ENCODE measurements at regions not wholly inside any gene's neighbourhood (a gene's known extent, or its start where the extent isn't known, plus 50 kb on each side); places are given as distances from the start of the nearest gene placed in this dataset.
"Not testable (repeated sequence)": the region's sequence is repeated elsewhere in the genome, so short reads cannot be mapped to it uniquely, and the experiment has no call there.

GRCh38 chr16:13848795-13849194 is 71.2 kb upstream of the ERCC4 start:
- TF ChIP-seq CTCF (IDR thresholded peaks at IDR 0.05; ENCODE audit: borderline replicate concordance, extremely low read depth, low read length, poor library complexity, severe bottlenecking) (no peak), EZH2 (IDR thresholded peaks at IDR 0.05; ENCODE audit: borderline replicate concordance, low read depth, low read length, severe bottlenecking) (no peak)
- DNase-seq = no peak
- no peak overlapping the region for H3K4me3 ChIP-seq (ENCODE audit: low read depth in 1 of 2, low read length in 2 of 2)
- H3K9me3 ChIP-seq (ENCODE audit: insufficient read depth, low read length, severe bottlenecking) = no peaks in the 10 kb centered on the region
- no peak overlapping the region for H3K4me2 ChIP-seq (ENCODE audit: insufficient read depth, low read length)
- H3K36me3 ChIP-seq (ENCODE audit: insufficient read depth, low read length) = no peaks in the 10 kb centered on the region
- H3K79me2 ChIP-seq (ENCODE audit: insufficient read depth, low read length) = no peaks in the 10 kb centered on the region
- H2AFZ ChIP-seq (ENCODE audit: low read depth, low read length) = no peak overlapping the region
- H4K20me1 ChIP-seq (ENCODE audit: insufficient read depth, low read length) = no peaks in the 10 kb centered on the region; the same call in 1 of the 2 replicates
- H3K4me1 ChIP-seq (ENCODE audit: insufficient read depth, low read length) = no peaks in the 10 kb centered on the region
- no peaks in the 10 kb centered on the region for H3K27me3 ChIP-seq (ENCODE audit: insufficient read depth, low read length, poor library complexity)
- H3K9ac ChIP-seq (ENCODE audit: low read depth, low read length) = no peak overlapping the region
- no peak overlapping the region for H3K27ac ChIP-seq (ENCODE audit: low read length)
- ATAC-seq (ENCODE audit: insufficient read depth, low read depth) = no peak

DNA sequence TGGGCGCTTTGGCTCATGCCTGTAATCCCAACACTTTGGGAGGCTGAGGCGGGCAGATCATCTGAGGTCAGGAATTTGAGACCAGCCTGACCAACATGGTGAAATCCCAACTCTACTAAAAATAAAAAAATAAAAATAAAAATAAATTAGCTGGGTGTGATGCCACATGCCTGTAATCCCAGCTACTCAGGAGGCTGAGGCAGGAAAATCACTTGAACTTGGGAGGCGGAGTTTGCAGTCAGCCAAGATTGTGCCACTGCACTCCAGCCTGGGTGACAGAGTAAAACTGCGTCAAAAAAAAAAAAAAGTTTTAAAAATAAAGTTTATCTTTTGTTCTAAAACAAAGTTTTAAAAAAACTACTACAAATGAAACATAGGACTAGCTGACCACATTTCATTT is 69.8 kb upstream of the ERCC4 start:
- H3K36me3 ChIP-seq (ENCODE audit: insufficient read depth, low read length); DNase-seq; H4K20me1 ChIP-seq (ENCODE audit: insufficient read depth, low read length); H3K27me3 ChIP-seq (ENCODE audit: insufficient read depth, low read length, poor library complexity); H3K27ac ChIP-seq (ENCODE audit: low read length); H3K9ac ChIP-seq (ENCODE audit: low read depth, low read length); H3K79me2 ChIP-seq (ENCODE audit: insufficient read depth, low read length); H3K4me2 ChIP-seq (ENCODE audit: insufficient read depth, low read length); H3K9me3 ChIP-seq (ENCODE audit: insufficient read depth, low read length, severe bottlenecking); H3K4me1 ChIP-seq (ENCODE audit: insufficient read depth, low read length); H2AFZ ChIP-seq (ENCODE audit: low read depth, low read length); ATAC-seq (ENCODE audit: insufficient read depth, low read depth); H3K4me3 ChIP-seq (ENCODE audit: low read depth in 1 of 2, low read length in 2 of 2): not testable (repeated sequence)

DNA sequence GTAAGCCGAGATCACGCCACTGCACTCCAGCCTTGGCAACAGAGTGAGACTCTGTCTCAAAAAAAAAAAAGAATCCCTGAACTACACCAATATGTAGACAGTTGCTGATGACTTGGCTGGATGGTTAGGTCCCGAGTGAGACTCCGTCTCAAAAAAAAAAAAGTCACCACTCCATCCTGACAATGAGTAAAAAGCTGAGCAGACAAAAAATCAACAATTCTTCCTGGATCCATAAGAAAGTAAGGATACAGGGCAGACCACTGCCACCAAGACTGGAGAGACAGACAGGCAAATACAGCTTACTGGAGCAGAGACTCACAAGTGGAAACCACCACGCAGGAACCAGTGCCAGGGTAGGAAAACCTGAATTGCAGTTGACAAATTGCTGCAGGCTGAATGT is 67.1 kb upstream of the ERCC4 start:
- H3K4me1 ChIP-seq (ENCODE audit: insufficient read depth, low read length) = no peaks in the 10 kb centered on the region
- no peak for ATAC-seq (ENCODE audit: insufficient read depth, low read depth)
- H3K36me3 ChIP-seq (ENCODE audit: insufficient read depth, low read length) = no peaks in the 10 kb centered on the region

DNA sequence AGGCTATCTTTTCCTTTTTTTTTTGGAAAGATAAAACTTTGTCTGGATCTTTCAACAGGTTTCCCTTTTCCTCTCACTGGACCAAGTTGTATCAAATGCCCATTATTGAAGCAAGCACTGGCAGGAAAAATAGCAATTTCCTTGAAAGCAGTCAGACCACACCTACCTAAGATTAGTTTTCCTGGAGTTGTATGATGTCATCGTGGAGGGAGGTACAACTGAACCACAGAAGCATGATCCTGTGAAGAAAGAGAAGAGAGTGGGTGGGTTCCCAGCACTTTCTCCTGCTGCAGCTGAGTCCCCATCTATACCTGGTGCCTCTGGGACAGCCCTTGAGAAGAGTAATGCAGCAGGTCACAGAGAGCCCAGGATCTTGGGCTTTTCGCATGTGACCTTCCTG is 63.6 kb upstream of the ERCC4 start:
- Histone ChIP-seq H3K4me3 (ENCODE audit: low read depth in 1 of 2, low read length in 2 of 2) (no peak overlapping the region), H2AFZ (ENCODE audit: low read depth, low read length) (no peak overlapping the region), H3K27ac (ENCODE audit: low read length) (no peak overlapping the region), H3K36me3 (ENCODE audit: insufficient read depth, low read length) (no peaks in the 10 kb centered on the region), H3K79me2 (ENCODE audit: insufficient read depth, low read length) (no peaks in the 10 kb centered on the region), H3K27me3 (ENCODE audit: insufficient read depth, low read length, poor library complexity) (no peaks in the 10 kb centered on the region), H4K20me1 (ENCODE audit: insufficient read depth, low read length) (no peaks in the 10 kb centered on the region; the same call in 1 of the 2 replicates), H3K4me1 (ENCODE audit: insufficient read depth, low read length) (no peaks in the 10 kb centered on the region), H3K4me2 (ENCODE audit: insufficient read depth, low read length) (no peak overlapping the region), H3K9ac (ENCODE audit: low read depth, low read length) (no peak overlapping the region), H3K9me3 (ENCODE audit: insufficient read depth, low read length, severe bottlenecking) (no peaks in the 10 kb centered on the region)
- no peak for DNase-seq
- TF ChIP-seq CTCF (IDR thresholded peaks at IDR 0.05; ENCODE audit: borderline replicate concordance, extremely low read depth, low read length, poor library complexity, severe bottlenecking) (no peak), EZH2 (IDR thresholded peaks at IDR 0.05; ENCODE audit: borderline replicate concordance, low read depth, low read length, severe bottlenecking) (no peak)
- ATAC-seq (ENCODE audit: insufficient read depth, low read depth) = no peak

More for the DNA sequence above, 67.1 kb upstream of the ERCC4 start:
- Histone ChIP-seq H3K9ac (ENCODE audit: low read depth, low read length) (no peak overlapping the region), H4K20me1 (ENCODE audit: insufficient read depth, low read length) (no peaks in the 10 kb centered on the region; the same call in 1 of the 2 replicates), H3K4me3 (ENCODE audit: low read depth in 1 of 2, low read length in 2 of 2) (no peak overlapping the region), H3K9me3 (ENCODE audit: insufficient read depth, low read length, severe bottlenecking) (no peaks in the 10 kb centered on the region), H3K27ac (ENCODE audit: low read length) (no peak overlapping the region), H2AFZ (ENCODE audit: low read depth, low read length) (no peak overlapping the region), H3K79me2 (ENCODE audit: insufficient read depth, low read length) (no peaks in the 10 kb centered on the region), H3K4me2 (ENCODE audit: insufficient read depth, low read length) (no peak overlapping the region), H3K27me3 (ENCODE audit: insufficient read depth, low read length, poor library complexity) (no peaks in the 10 kb centered on the region)
- TF ChIP-seq CTCF (IDR thresholded peaks at IDR 0.05; ENCODE audit: borderline replicate concordance, extremely low read depth, low read length, poor library complexity, severe bottlenecking) (no peak), EZH2 (IDR thresholded peaks at IDR 0.05; ENCODE audit: borderline replicate concordance, low read depth, low read length, severe bottlenecking) (no peak)
- DNase-seq = no peak
